SK-N-SH treated with all-trans-retinoic acid at 6 μM for 48 hours (cell line): ENCODE measurements at regions not wholly inside any gene's neighbourhood (a gene's known extent, or its start where the extent isn't known, plus 50 kb on each side); places are given as distances from the start of the nearest gene placed in this dataset.

ENCODE experiments used
- ATAC-seq: fragments of 200-7000 bp; cut with Tn5 transposase; 3 replicates; pipeline ENCODE4 v1.9.1; 2020; ENCODE audit warnings: mild to moderate bottlenecking, moderate library complexity
- ARNTL ChIP-seq: fragments of 450-650 bp; formaldehyde crosslinking; IDR thresholded peaks from 2 replicates; pipeline ENCODE4 v1.5.0; 2020; ENCODE audit warnings: low read depth, mild to moderate bottlenecking, moderate library complexity, borderline replicate concordance
- BACH2 ChIP-seq: fragments of 250-450 bp; sonication (Bioruptor Pico); IDR thresholded peaks from 2 replicates; pipeline ENCODE4 v1.9.0; 2021; ENCODE audit warnings: mild to moderate bottlenecking, borderline replicate concordance
- CSDC2 ChIP-seq: fragments of 250-450 bp; sonication (Bioruptor Pico); IDR thresholded peaks from 2 replicates; pipeline ENCODE4 v1.5.0; 2020; ENCODE audit warnings: mild to moderate bottlenecking, moderate library complexity
- ESRRG ChIP-seq: fragments of 250-450 bp; sonication (Bioruptor Pico); IDR thresholded peaks from 2 replicates; pipeline ENCODE4 v1.6.1; 2021; ENCODE audit warnings: mild to moderate bottlenecking
- GLIS3 ChIP-seq: fragments of 250-450 bp; sonication (Bioruptor Pico); IDR thresholded peaks from 2 replicates; pipeline ENCODE4 v1.5.0; 2020; ENCODE audit warnings: mild to moderate bottlenecking, moderate library complexity
- ISL1 ChIP-seq: fragments of 250-450 bp; sonication (Bioruptor Pico); IDR thresholded peaks from 2 replicates; pipeline ENCODE4 v2.1.2; 2022; ENCODE audit warnings: mild to moderate bottlenecking, moderate library complexity
- OSR1 ChIP-seq: fragments of 250-450 bp; sonication (Bioruptor Pico); IDR thresholded peaks from 2 replicates; pipeline ENCODE4 v1.8.0; 2022; ENCODE audit warnings: moderate library complexity, mild to moderate bottlenecking, inconsistent platforms
- PATZ1 ChIP-seq: fragments of 250-450 bp; sonication (Bioruptor Pico); IDR thresholded peaks from 2 replicates; pipeline ENCODE4 v1.8.0; 2020; ENCODE audit warnings: mild to moderate bottlenecking, moderate library complexity, borderline replicate concordance
- POU6F1 ChIP-seq: fragments of 250-450 bp; sonication (Bioruptor Pico); IDR thresholded peaks from 2 replicates; pipeline ENCODE4 v1.8.0; 2021; ENCODE audit warnings: low read depth, mild to moderate bottlenecking, moderate library complexity, borderline replicate concordance
- PPARA ChIP-seq: fragments of 250-450 bp; sonication (Bioruptor Pico); IDR thresholded peaks from 2 replicates; pipeline ENCODE4 v1.5.0; 2020; ENCODE audit warnings: mild to moderate bottlenecking, borderline replicate concordance
- RARB ChIP-seq: fragments of 250-450 bp; sonication (Bioruptor Pico); IDR thresholded peaks from 2 replicates; pipeline ENCODE4 v1.8.0; 2021; ENCODE audit warnings: mild to moderate bottlenecking, moderate library complexity
- SNAI2 ChIP-seq: fragments of 250-450 bp; sonication (Bioruptor Pico); IDR thresholded peaks from 2 replicates; pipeline ENCODE4 v1.5.0; 2020; ENCODE audit warnings: mild to moderate bottlenecking, moderate library complexity
- TCF4 ChIP-seq: fragments of 250-450 bp; sonication (Bioruptor Pico); IDR thresholded peaks from 2 replicates; pipeline ENCODE4 v1.8.0; 2021; ENCODE audit warnings: mild to moderate bottlenecking, moderate library complexity, borderline replicate concordance
- TOX ChIP-seq: fragments of 250-450 bp; sonication (Bioruptor Pico); IDR thresholded peaks from 2 replicates; pipeline ENCODE4 v1.8.0; 2021; ENCODE audit warnings: mild to moderate bottlenecking, moderate library complexity, borderline replicate concordance
- ZFP3 ChIP-seq: fragments of 250-450 bp; sonication (Bioruptor Pico); IDR thresholded peaks from 2 replicates; pipeline ENCODE4 v1.5.0; 2020; ENCODE audit warnings: mild to moderate bottlenecking, moderate library complexity
- ZFP30 ChIP-seq: fragments of 450-650 bp; formaldehyde crosslinking; IDR thresholded peaks from 2 replicates; pipeline ENCODE4 v1.5.0; 2022; ENCODE audit warnings: mild to moderate bottlenecking, moderate library complexity
- ZNF565 ChIP-seq: fragments of 450-650 bp; formaldehyde crosslinking; conservative IDR thresholded peaks from 2 replicates; pipeline ENCODE4 v1.5.0; 2020; ENCODE audit warnings: low read depth, mild to moderate bottlenecking, moderate library complexity
- ZNF70 ChIP-seq: fragments of 450-650 bp; formaldehyde crosslinking; IDR thresholded peaks from 2 replicates; pipeline ENCODE4 v1.5.0; 2020; ENCODE audit warnings: mild to moderate bottlenecking, moderate library complexity
- TF ChIP-seq, protein P1 (sequence below): fragments of 250-450 bp; sonication (Bioruptor Pico); IDR thresholded peaks from 2 replicates; pipeline ENCODE4 v1.5.1; 2020; ENCODE audit warnings: low read depth, mild to moderate bottlenecking, moderate library complexity
- TF ChIP-seq, protein P2 (sequence below): fragments of 250-450 bp; sonication (Bioruptor Pico); IDR thresholded peaks from 2 replicates; pipeline ENCODE4 v1.5.0; 2020; ENCODE audit warnings: mild to moderate bottlenecking, moderate library complexity

DNA sequence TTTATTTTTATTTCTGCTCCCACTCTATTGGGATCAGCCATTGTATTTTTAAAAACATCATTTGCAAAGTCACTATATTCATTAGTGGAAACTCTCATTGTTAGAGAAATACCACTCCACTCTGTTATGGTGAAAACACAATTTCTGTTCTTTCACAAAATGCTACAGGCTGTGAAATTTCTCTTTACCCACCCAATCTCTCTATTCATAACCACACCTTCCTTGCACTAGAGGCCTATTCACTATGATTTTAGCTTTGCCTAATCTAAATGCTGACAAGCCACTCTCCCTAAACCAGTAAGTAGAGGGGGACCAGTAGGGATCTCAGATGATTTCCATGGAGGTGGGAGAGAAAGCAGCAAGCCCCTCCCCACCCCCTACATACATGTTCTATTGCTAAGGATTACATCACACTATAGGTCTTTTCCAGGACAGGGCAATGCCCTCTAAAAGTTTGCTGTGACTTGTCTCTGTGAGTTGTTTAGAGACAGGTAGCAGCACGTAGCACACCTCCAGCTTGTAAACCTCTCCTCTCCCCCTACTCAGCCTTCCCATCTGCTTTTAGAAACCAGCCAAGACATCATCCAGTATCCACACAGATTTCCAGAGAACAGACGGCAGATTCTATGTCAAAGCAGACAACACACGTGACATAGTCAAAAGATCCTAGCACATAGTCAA lies 58.3 kb upstream of the PPP1R3C start:
- no peak for ATAC-seq
- no peak for TF ChIP-seq ZNF565 (CRISPR knock-in tag)
- no peak for TF ChIP-seq PPARA (CRISPR knock-in tag)
- TF ChIP-seq OSR1 (CRISPR knock-in tag) = no peak
- TF ChIP-seq, protein P1, sequence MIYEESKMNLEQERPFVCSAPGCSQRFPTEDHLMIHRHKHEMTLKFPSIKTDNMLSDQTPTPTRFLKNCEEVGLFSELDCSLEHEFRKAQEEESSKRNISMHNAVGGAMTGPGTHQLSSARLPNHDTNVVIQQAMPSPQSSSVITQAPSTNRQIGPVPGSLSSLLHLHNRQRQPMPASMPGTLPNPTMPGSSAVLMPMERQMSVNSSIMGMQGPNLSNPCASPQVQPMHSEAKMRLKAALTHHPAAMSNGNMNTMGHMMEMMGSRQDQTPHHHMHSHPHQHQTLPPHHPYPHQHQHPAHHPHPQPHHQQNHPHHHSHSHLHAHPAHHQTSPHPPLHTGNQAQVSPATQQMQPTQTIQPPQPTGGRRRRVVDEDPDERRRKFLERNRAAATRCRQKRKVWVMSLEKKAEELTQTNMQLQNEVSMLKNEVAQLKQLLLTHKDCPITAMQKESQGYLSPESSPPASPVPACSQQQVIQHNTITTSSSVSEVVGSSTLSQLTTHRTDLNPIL (CRISPR knock-in tag) = no peak
- TF ChIP-seq ZNF70 (CRISPR knock-in tag) = no peak
- TF ChIP-seq CSDC2 (CRISPR knock-in tag) = no peak
- no peak for TF ChIP-seq ZFP3
- TF ChIP-seq, protein P2, sequence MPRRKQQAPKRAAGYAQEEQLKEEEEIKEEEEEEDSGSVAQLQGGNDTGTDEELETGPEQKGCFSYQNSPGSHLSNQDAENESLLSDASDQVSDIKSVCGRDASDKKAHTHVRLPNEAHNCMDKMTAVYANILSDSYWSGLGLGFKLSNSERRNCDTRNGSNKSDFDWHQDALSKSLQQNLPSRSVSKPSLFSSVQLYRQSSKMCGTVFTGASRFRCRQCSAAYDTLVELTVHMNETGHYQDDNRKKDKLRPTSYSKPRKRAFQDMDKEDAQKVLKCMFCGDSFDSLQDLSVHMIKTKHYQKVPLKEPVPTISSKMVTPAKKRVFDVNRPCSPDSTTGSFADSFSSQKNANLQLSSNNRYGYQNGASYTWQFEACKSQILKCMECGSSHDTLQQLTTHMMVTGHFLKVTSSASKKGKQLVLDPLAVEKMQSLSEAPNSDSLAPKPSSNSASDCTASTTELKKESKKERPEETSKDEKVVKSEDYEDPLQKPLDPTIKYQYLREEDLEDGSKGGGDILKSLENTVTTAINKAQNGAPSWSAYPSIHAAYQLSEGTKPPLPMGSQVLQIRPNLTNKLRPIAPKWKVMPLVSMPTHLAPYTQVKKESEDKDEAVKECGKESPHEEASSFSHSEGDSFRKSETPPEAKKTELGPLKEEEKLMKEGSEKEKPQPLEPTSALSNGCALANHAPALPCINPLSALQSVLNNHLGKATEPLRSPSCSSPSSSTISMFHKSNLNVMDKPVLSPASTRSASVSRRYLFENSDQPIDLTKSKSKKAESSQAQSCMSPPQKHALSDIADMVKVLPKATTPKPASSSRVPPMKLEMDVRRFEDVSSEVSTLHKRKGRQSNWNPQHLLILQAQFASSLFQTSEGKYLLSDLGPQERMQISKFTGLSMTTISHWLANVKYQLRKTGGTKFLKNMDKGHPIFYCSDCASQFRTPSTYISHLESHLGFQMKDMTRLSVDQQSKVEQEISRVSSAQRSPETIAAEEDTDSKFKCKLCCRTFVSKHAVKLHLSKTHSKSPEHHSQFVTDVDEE (CRISPR knock-in tag) = no peak
- no peak for TF ChIP-seq TOX (CRISPR knock-in tag)
- no peak for TF ChIP-seq POU6F1
- TF ChIP-seq PATZ1 (CRISPR knock-in tag) = no peak
- no peak for TF ChIP-seq ISL1 (CRISPR knock-in tag)
- no peak for TF ChIP-seq RARB (CRISPR knock-in tag)
- no peak for TF ChIP-seq GLIS3
- no peak for TF ChIP-seq SNAI2 (CRISPR knock-in tag)
- TF ChIP-seq ARNTL (CRISPR knock-in tag) = no peak
- no peak for TF ChIP-seq ESRRG (CRISPR knock-in tag)
- TF ChIP-seq BACH2 = no peak

GRCh38 chr10:91690412-91690811 lies 57.5 kb upstream of the PPP1R3C start:
- no peak for ATAC-seq

More at GRCh38 chr10:91690412-91690811, 57.5 kb upstream of the PPP1R3C start:
- TF ChIP-seq ARNTL (CRISPR knock-in tag) = no peak
- TF ChIP-seq TCF4 (CRISPR knock-in tag) = no peak
- TF ChIP-seq PPARA (CRISPR knock-in tag) = no peak
- TF ChIP-seq POU6F1 = no peak
- TF ChIP-seq ZFP30 (CRISPR knock-in tag) = no peak
- TF ChIP-seq PATZ1 (CRISPR knock-in tag) = no peak
- TF ChIP-seq, all 23 proteins: peak for 0
